Vagina (tissue), 2 donors: ENCODE measurements at regions not wholly inside any gene's neighbourhood (a gene's known extent, or its start where the extent isn't known, plus 50 kb on each side); places are given as distances from the start of the nearest gene placed in this dataset.

ENCODE experiments used
- DNase-seq, 2 donors: peaks; one replicate each; pipeline ENCODE4 v3.0.0-alpha.2; 2017; ENCODE audit errors: extremely low spot score in 2 of 2
- H3K27ac ChIP-seq: fragments of 200-600 bp; sonication (generic); one replicate; pipeline ENCODE4 v1.5.1; 2019
- H3K27me3 ChIP-seq: fragments of 200-600 bp; sonication (generic); one replicate; pipeline ENCODE4 v1.5.1; 2019
- H3K36me3 ChIP-seq, 2 donors: fragments of 200-600 bp; sonication (generic); one replicate each; pipeline ENCODE4 v1.5.1; 2017 to 2019
- H3K4me1 ChIP-seq: fragments of 200-600 bp; sonication (generic); one replicate; pipeline ENCODE4 v1.5.1; 2019
- H3K4me3 ChIP-seq, 2 donors: fragments of 200-600 bp; sonication (generic); 1 replicate in 1 of 2; 2 replicates in 1 of 2; pipeline ENCODE4 v1.5.1; 2016 to 2019
- H3K9me3 ChIP-seq: fragments of 200-600 bp; sonication (generic); one replicate; pipeline ENCODE4 v1.5.1; 2019
- CTCF ChIP-seq, 3 experiments: fragments of 450-650 bp in 2 of 3; fragments of 200-600 bp in 1 of 3; sonication (generic) in 1 of 3; IDR thresholded peaks; one replicate each; pipeline ENCODE4 v1.5.1; 2017 to 2019; ENCODE audit warnings: antibody characterized with exemption in 3 of 3, mild to moderate bottlenecking in 2 of 3, moderate library complexity in 2 of 3
- POLR2A ChIP-seq, 2 donors: fragments of 450-650 bp; IDR thresholded peaks; one replicate each; pipeline ENCODE4 v1.6.1; 2017; ENCODE audit warnings: antibody characterized with exemption in 2 of 2, mild to moderate bottlenecking in 2 of 2, moderate library complexity in 2 of 2
- POLR2AphosphoS5 ChIP-seq, 2 donors: sonication (generic); formaldehyde crosslinking; IDR thresholded peaks; one replicate each; pipeline ENCODE4 v1.9.0; 2017; ENCODE audit warnings: antibody characterized with exemption in 2 of 2, mild to moderate bottlenecking in 2 of 2, low read depth in 1 of 2; ENCODE audit not compliant: insufficient read depth in 1 of 2
- intact Hi-C: fragments of 100-400 bp; cut with DNase I; formaldehyde crosslinking; loops from one replicate; pipeline ENCODE4 v1.15.1; 2023

- intact Hi-C loops: no loop called here
- H3K4me3 ChIP-seq: no peak overlapping the region
- TF ChIP-seq POLR2AphosphoS5 (IDR thresholded peaks at IDR 0.05; ENCODE audit: insufficient read depth in 1 of 2, low read depth in 1 of 2) (no peak), CTCF (IDR thresholded peaks at IDR 0.05) (no peak), POLR2A (IDR thresholded peaks at IDR 0.05) (no peak)
- no peaks in the 10 kb centered on the region for H3K27me3 ChIP-seq
- no peaks in the 10 kb centered on the region for H3K4me1 ChIP-seq
- no peaks in the 10 kb centered on the region for H3K36me3 ChIP-seq
- no peak for DNase-seq
- no peaks in the 10 kb centered on the region for H3K9me3 ChIP-seq
- H3K27ac ChIP-seq: no peak overlapping the region
These were observed 228.8 kb upstream of the P2RY1 start for GRCh38 chr3:152606146-152606545.

GRCh38 chr3:152607179-152607578 is 227.8 kb upstream of the P2RY1 start:
- Histone ChIP-seq H3K4me3 (no peak overlapping the region), H3K4me1 (no peaks in the 10 kb centered on the region), H3K9me3 (no peaks in the 10 kb centered on the region), H3K27me3 (no peaks in the 10 kb centered on the region), H3K27ac (no peak overlapping the region), H3K36me3 (no peaks in the 10 kb centered on the region)
- no peak for DNase-seq
- intact Hi-C loops: no loop called here
- TF ChIP-seq CTCF (IDR thresholded peaks at IDR 0.05) (no peak), POLR2A (IDR thresholded peaks at IDR 0.05) (no peak), POLR2AphosphoS5 (IDR thresholded peaks at IDR 0.05; ENCODE audit: insufficient read depth in 1 of 2, low read depth in 1 of 2) (no peak)

- no peaks in the 10 kb centered on the region for H3K36me3 ChIP-seq
- intact Hi-C loops: no loop called here
- no peak for TF ChIP-seq POLR2A (IDR thresholded peaks at IDR 0.05)
- no peak for TF ChIP-seq POLR2AphosphoS5 (IDR thresholded peaks at IDR 0.05; ENCODE audit: insufficient read depth in 1 of 2, low read depth in 1 of 2)
- no peak for TF ChIP-seq CTCF (IDR thresholded peaks at IDR 0.05)
- no peaks in the 10 kb centered on the region for H3K4me1 ChIP-seq
- no peak overlapping the region for H3K4me3 ChIP-seq
- H3K27me3 ChIP-seq: no peaks in the 10 kb centered on the region
- H3K9me3 ChIP-seq: no peaks in the 10 kb centered on the region
- no peak for DNase-seq
- no peak overlapping the region for H3K27ac ChIP-seq
These were observed 226.0 kb upstream of the P2RY1 start for GRCh38 chr3:152608696-152609594.

- intact Hi-C loops: no loop called here
- DNase-seq: no peak
- no peak overlapping the region for H3K27ac ChIP-seq
- TF ChIP-seq POLR2AphosphoS5 (IDR thresholded peaks at IDR 0.05; ENCODE audit: insufficient read depth in 1 of 2, low read depth in 1 of 2): no peak
- TF ChIP-seq POLR2A (IDR thresholded peaks at IDR 0.05): no peak
- no peak for TF ChIP-seq CTCF (IDR thresholded peaks at IDR 0.05)
- H3K4me1 ChIP-seq: no peaks in the 10 kb centered on the region
- no peaks in the 10 kb centered on the region for H3K27me3 ChIP-seq
- no peaks in the 10 kb centered on the region for H3K9me3 ChIP-seq
- H3K4me3 ChIP-seq: no peak overlapping the region
- H3K36me3 ChIP-seq: no peaks in the 10 kb centered on the region
These were observed 225.0 kb upstream of the P2RY1 start for GRCh38 chr3:152609891-152610290.

GRCh38 chr3:152610622-152611021 is 224.3 kb upstream of the P2RY1 start:
- no peaks in the 10 kb centered on the region for H3K4me1 ChIP-seq
- H3K36me3 ChIP-seq: no peaks in the 10 kb centered on the region
- no peak overlapping the region for H3K27ac ChIP-seq
- H3K27me3 ChIP-seq: no peaks in the 10 kb centered on the region
- H3K9me3 ChIP-seq: no peaks in the 10 kb centered on the region
- H3K4me3 ChIP-seq: no peak overlapping the region
- intact Hi-C loops: no loop called here
- TF ChIP-seq CTCF (IDR thresholded peaks at IDR 0.05) (no peak), POLR2A (IDR thresholded peaks at IDR 0.05) (no peak), POLR2AphosphoS5 (IDR thresholded peaks at IDR 0.05; ENCODE audit: insufficient read depth in 1 of 2, low read depth in 1 of 2) (no peak)
- no peak for DNase-seq
